Right atrium auricular region (tissue), 2 donors: ENCODE measurements at regions not wholly inside any gene's neighbourhood (a gene's known extent, or its start where the extent isn't known, plus 50 kb on each side); places are given as distances from the start of the nearest gene placed in this dataset.
A peak's percentile ranks its signal among the peaks of the same experiment; 100 is the strongest.

ENCODE experiments used
- DNase-seq: peaks from one replicate; pipeline ENCODE4 v3.0.0-alpha.2; 2019; ENCODE audit warnings: low spot score
- H3K27ac ChIP-seq, 2 donors: fragments of 200-600 bp; sonication (generic); 1 replicate in 1 of 2; 2 replicates in 1 of 2; pipeline ENCODE4 v1.5.1; 2016 to 2019
- H3K27me3 ChIP-seq, 2 donors: fragments of 200-600 bp; sonication (generic); one replicate each; pipeline versions ENCODE4 v1.5.1 to v1.6.0; 2017 to 2019
- H3K36me3 ChIP-seq: fragments of 200-600 bp; sonication (generic); one replicate; pipeline ENCODE4 v1.5.1; 2016
- H3K4me1 ChIP-seq, 2 donors: fragments of 200-600 bp; sonication (generic); one replicate each; pipeline versions ENCODE4 v1.5.1 to v1.6.0; 2017 to 2019
- H3K4me3 ChIP-seq, 2 donors: fragments of 200-600 bp; sonication (generic); 1 replicate in 1 of 2; 2 replicates in 1 of 2; pipeline ENCODE4 v1.5.1; 2017 to 2019; ENCODE audit warnings: mild to moderate bottlenecking in 1 of 2, moderate library complexity in 1 of 2
- H3K9me3 ChIP-seq, 2 donors: fragments of 200-600 bp; sonication (generic); one replicate each; pipeline ENCODE4 v1.5.1; 2019
- TF ChIP-seq, protein P1 (sequence below), 2 donors: fragments of 200-600 bp; sonication (generic); IDR thresholded peaks; one replicate each; pipeline ENCODE4 v1.5.1; 2019; ENCODE audit warnings: antibody characterized with exemption in 2 of 2

DNA sequence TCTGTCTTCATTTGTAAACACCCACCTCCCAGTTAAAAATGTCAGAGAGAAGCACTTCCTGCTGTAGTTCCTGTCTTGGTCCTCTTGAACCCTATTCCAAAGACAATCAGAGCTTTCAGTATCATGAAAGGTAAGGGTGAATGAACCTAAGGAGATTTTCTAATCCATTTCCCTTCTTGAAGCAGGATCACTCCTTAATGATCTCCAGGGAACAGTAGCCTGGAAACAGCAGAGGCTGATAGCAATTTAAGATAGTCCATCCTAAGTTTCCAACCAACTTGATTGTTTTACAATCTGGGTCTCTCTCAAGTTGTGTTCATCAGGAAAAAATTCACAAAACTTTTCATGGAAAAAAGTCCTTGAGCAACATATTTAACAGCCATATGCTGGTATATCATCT, 273.6 kb downstream of the NEBL start:
- Histone ChIP-seq H3K27me3 (no peaks in the 10 kb centered on the region), H3K36me3 (no peaks in the 10 kb centered on the region), H3K27ac (peak overlapping the region; percentile 23 to 26), H3K9me3 (peaks cover 0 to 9% of the 10 kb centered on the region in 2 donors), H3K4me1 (no peaks in the 10 kb centered on the region), H3K4me3 (no peak overlapping the region)
- TF ChIP-seq, protein P1, sequence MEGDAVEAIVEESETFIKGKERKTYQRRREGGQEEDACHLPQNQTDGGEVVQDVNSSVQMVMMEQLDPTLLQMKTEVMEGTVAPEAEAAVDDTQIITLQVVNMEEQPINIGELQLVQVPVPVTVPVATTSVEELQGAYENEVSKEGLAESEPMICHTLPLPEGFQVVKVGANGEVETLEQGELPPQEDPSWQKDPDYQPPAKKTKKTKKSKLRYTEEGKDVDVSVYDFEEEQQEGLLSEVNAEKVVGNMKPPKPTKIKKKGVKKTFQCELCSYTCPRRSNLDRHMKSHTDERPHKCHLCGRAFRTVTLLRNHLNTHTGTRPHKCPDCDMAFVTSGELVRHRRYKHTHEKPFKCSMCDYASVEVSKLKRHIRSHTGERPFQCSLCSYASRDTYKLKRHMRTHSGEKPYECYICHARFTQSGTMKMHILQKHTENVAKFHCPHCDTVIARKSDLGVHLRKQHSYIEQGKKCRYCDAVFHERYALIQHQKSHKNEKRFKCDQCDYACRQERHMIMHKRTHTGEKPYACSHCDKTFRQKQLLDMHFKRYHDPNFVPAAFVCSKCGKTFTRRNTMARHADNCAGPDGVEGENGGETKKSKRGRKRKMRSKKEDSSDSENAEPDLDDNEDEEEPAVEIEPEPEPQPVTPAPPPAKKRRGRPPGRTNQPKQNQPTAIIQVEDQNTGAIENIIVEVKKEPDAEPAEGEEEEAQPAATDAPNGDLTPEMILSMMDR (IDR thresholded peaks at IDR 0.05) = no peak
- DNase-seq = no peak

DNA sequence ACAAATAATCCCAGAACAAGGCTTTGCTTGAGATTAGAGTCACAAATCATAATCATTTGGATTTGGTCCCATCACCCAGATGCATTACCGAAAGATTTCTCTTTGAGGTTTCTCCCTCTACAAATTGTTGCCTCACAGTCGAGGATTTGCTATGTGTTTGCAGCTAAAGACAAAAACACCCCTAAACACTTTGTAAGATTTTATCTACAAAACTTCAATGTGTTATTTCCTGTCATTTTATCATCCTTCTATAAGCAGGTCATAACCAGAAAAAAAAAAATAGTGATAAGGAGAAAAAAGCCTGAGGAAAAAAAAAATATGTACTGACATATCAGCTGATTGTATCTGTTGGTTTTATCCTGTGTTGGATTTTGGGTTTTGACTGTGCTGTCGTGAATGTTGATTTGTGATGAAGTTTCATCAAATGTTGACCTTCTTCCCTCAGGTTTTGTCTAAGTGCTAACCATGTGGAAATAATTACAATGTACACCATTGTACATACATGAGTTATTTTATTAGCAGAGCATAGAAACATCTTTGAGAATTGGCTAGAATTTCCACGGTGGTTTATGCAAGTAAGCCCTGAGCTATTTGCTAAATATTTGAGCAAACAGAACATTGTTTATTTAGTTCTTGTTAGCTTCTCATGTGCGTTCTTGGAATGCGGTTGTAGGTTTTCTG, 274.4 kb downstream of the NEBL start:
- peak overlapping the region; percentile 23 to 26 for H3K27ac ChIP-seq

DNA sequence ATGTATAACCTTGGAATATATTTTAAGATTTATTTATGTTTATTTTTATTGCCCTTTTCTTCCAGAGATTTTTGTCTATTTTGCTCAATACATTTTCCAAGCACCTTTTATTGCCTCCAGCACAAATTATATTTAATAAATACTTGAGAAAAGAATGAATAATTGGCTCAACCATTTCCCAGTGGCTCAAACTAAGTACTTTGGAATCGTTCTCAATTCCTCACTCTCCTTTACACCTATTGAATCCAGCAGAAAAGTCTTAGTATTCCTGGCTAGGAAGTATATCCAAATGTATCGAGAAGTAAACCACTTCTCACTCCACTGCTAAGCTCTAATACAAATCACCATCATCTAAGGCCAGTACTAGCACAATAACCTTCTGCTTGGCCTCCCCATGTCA, 276.1 kb downstream of the NEBL start:
- no peaks in the 10 kb centered on the region for H3K4me1 ChIP-seq
- H3K36me3 ChIP-seq = no peaks in the 10 kb centered on the region
- H3K4me3 ChIP-seq = no peak overlapping the region
- H3K27me3 ChIP-seq = no peaks in the 10 kb centered on the region
- H3K9me3 ChIP-seq = peaks cover 0 to 1% of the 10 kb centered on the region in 2 donors
- TF ChIP-seq, protein P1 (IDR thresholded peaks at IDR 0.05) = no peak
- H3K27ac ChIP-seq = no peak overlapping the region
- DNase-seq = no peak

More for the DNA sequence above, 274.4 kb downstream of the NEBL start:
- TF ChIP-seq, protein P1 (IDR thresholded peaks at IDR 0.05) = no peak
- H3K27me3 ChIP-seq = no peaks in the 10 kb centered on the region
- DNase-seq = no peak
- peaks cover 0 to 9% of the 10 kb centered on the region in 2 donors for H3K9me3 ChIP-seq
- no peaks in the 10 kb centered on the region for H3K36me3 ChIP-seq
- no peaks in the 10 kb centered on the region for H3K4me1 ChIP-seq
- H3K4me3 ChIP-seq = no peak overlapping the region

DNA sequence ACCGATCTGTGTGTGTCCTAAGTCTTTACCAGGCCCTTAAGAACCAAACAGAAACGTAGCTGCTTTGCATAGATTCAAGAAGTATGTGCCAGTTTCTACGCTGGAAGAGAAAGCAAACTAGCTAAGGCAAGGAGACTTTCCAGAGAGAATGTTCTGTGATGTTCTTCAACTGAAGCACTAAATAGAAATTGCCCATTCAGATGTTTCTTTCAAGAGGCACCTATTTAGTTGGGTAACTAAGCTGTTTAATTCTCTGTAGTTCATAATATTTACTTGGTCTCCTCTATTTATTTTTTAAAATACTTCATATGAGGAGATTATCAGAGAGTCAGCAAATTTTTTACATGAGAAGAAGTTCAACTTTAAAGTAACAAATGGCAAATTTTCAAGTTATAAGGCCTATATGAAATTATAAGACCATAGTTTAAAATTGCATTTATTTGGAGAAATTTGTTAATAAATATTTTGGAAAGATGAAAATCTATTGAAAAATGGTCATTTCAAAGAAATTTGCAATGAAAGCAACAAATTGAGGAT, 279.0 kb downstream of the NEBL start:
- no peak overlapping the region for H3K27ac ChIP-seq
- H3K36me3 ChIP-seq = no peaks in the 10 kb centered on the region
- H3K27me3 ChIP-seq = no peaks in the 10 kb centered on the region
- no peak for DNase-seq
- H3K9me3 ChIP-seq = no peaks in the 10 kb centered on the region
- H3K4me3 ChIP-seq = no peak overlapping the region
- no peaks in the 10 kb centered on the region for H3K4me1 ChIP-seq
- TF ChIP-seq, protein P1 (IDR thresholded peaks at IDR 0.05) = no peak

DNA sequence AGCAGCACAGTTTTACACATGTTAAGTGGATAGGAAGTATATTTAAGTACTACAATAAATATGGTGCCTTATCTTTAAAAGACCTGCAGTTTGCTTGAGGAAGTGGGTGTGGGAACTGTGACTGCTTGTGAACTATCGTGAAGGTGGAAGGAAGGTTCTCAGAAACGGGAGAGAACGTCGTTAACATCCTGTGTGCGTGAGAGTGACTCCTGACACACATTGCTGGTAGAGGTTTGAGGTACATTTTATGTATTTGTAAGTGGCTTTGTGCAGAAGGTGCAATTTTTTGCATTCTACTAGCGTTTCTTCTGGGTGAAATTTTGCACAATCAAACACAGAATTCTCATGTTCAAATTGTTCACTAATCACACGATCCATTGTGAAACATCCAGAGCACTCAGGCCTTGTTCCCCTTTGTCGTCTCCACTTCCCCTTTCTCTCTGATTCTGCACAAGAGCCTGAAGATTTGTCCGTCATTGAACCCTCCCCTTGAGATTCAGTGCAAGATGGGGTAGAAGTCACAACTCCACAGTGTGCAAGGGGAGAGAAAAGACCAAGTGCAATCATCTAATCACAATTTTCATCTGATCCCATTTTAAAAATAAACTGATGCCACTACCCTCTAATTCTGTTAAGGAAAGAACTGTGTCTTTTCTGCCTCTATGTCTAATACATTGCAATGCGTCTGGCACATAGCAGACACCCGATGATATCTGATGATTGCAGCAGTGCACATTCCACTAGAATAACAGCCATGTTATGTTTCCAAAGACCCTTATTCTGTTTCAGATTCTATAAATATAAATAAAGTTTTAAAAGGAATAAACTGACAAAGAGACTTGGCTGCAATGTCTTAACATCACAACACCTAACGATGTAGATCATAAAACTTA, 279.9 kb downstream of the NEBL start:
- TF ChIP-seq, protein P1 (IDR thresholded peaks at IDR 0.05) = no peak

More for the DNA sequence above, 279.9 kb downstream of the NEBL start:
- Histone ChIP-seq H3K4me1 (no peaks in the 10 kb centered on the region), H3K36me3 (no peaks in the 10 kb centered on the region), H3K27me3 (no peaks in the 10 kb centered on the region), H3K9me3 (no peaks in the 10 kb centered on the region), H3K27ac (no peak overlapping the region), H3K4me3 (no peak overlapping the region)
- no peak for DNase-seq
